ENCODE measurements at regions not wholly inside any gene's neighbourhood (a gene's known extent, or its start where the extent isn't known, plus 50 kb on each side); places are given as distances from the start of the nearest gene placed in this dataset.

GRCh38 chr11:121793291-121793690 lies 322.7 kb downstream of the BLID start:
- TF ChIP-seq CTCF (IDR thresholded peaks at IDR 0.05) (no peak), POLR2A (IDR thresholded peaks at IDR 0.05) (no peak)

All from thyroid gland (tissue), 4 donors.